ENCODE measurements at regions not wholly inside any gene's neighbourhood (a gene's known extent, or its start where the extent isn't known, plus 50 kb on each side); places are given as distances from the start of the nearest gene placed in this dataset.
"Not testable (repeated sequence)": the region's sequence is repeated elsewhere in the genome, so short reads cannot be mapped to it uniquely, and the experiment has no call there.

- DNase-seq, result no peak
Observed at GRCh38 chr5:29024052-29024451, 1985.7 kb upstream of the CDH9 start.

GRCh38 chr5:29023541-29023940, 1985.2 kb upstream of the CDH9 start:
- no peak for DNase-seq

- no peak for DNase-seq
Observed at GRCh38 chr5:29017501-29017900, 1979.1 kb upstream of the CDH9 start.

- no peak for DNase-seq
Observed at GRCh38 chr5:29016067-29016466, 1977.7 kb upstream of the CDH9 start.

GRCh38 chr5:29015523-29015922, 1977.1 kb upstream of the CDH9 start:
- no peak for DNase-seq

GRCh38 chr5:29005386-29005785, 1967.0 kb upstream of the CDH9 start:
- no peak for DNase-seq

GRCh38 chr5:29002481-29002880, 1964.1 kb upstream of the CDH9 start:
- DNase-seq, result no peak

- no peak for DNase-seq
Observed at GRCh38 chr5:29001666-29002065, 1963.3 kb upstream of the CDH9 start.

GRCh38 chr5:28984639-28985038, 1946.3 kb upstream of the CDH9 start:
- no peak for DNase-seq

- no peak for DNase-seq
Observed at GRCh38 chr5:28975508-28975907, 1937.1 kb upstream of the CDH9 start.

GRCh38 chr5:28967848-28968247, 1929.5 kb upstream of the CDH9 start:
- DNase-seq, result no peak

- DNase-seq, result no peak
Observed at GRCh38 chr5:28961816-28962215, 1923.4 kb upstream of the CDH9 start.

GRCh38 chr5:28958581-28958980, 1920.2 kb upstream of the CDH9 start:
- no peak for DNase-seq

GRCh38 chr5:28957450-28957849, 1919.1 kb upstream of the CDH9 start:
- DNase-seq, result no peak

GRCh38 chr5:28954074-28954473, 1915.7 kb upstream of the CDH9 start:
- DNase-seq, result no peak

- no peak for DNase-seq
Observed at GRCh38 chr5:28947865-28948264, 1909.5 kb upstream of the CDH9 start.

- DNase-seq, result no peak
Observed at GRCh38 chr5:28945859-28946258, 1907.5 kb upstream of the CDH9 start.

GRCh38 chr5:28929366-28929765, 1891.0 kb upstream of the CDH9 start:
- not testable (repeated sequence) for DNase-seq

- DNase-seq, result not testable (repeated sequence)
Observed at GRCh38 chr5:28928327-28928790, 1890.0 kb upstream of the CDH9 start.

GRCh38 chr5:28927559-28928326, 1889.4 kb upstream of the CDH9 start:
- no peak for DNase-seq

- no peak for DNase-seq
Observed at GRCh38 chr5:28926422-28926821, 1888.0 kb upstream of the CDH9 start.

- DNase-seq, result no peak
Observed at GRCh38 chr5:28917631-28918030, 1879.2 kb upstream of the CDH9 start.

GRCh38 chr5:28914297-28914696, 1875.9 kb upstream of the CDH9 start:
- DNase-seq, result no peak

GRCh38 chr5:28903643-28904042, 1865.3 kb upstream of the CDH9 start:
- no peak for DNase-seq

- no peak for DNase-seq
Observed at GRCh38 chr5:28896949-28897348, 1858.6 kb upstream of the CDH9 start.

Measured in occipital lobe (tissue), 1 donor.